Neural progenitor cell (in vitro differentiated cells): ENCODE measurements at regions not wholly inside any gene's neighbourhood (a gene's known extent, or its start where the extent isn't known, plus 50 kb on each side); places are given as distances from the start of the nearest gene placed in this dataset.
A peak's percentile ranks its signal among the peaks of the same experiment; 100 is the strongest.

Experiments used
- DNase-seq: peaks from one replicate; pipeline ENCODE4 v3.0.0-alpha.2; 2016; ENCODE audit warnings: low spot score
- H2AFZ ChIP-seq: fragments of 200-600 bp; sonication (generic); replicated peaks from 2 replicates; pipeline ENCODE4 v1.6.1; 2016; ENCODE audit warnings: antibody characterized with exemption
- H3F3A ChIP-seq: fragments of 200-600 bp; sonication (generic); 2 replicates; pipeline ENCODE4 v1.6.1; 2016; ENCODE audit warnings: antibody characterized with exemption, low read depth
- H3K27ac ChIP-seq: fragments of 200-600 bp; sonication (generic); 2 replicates; pipeline ENCODE4 v1.5.1; 2016; ENCODE audit warnings: mild to moderate bottlenecking
- H3K27me3 ChIP-seq: fragments of 200-600 bp; sonication (generic); 2 replicates; pipeline ENCODE4 v1.6.1; 2016; ENCODE audit warnings: mild to moderate bottlenecking, moderate library complexity
- H3K36me3 ChIP-seq: fragments of 200-600 bp; sonication (generic); 2 replicates; pipeline ENCODE4 v1.5.1; 2016
- H3K4me1 ChIP-seq: fragments of 200-600 bp; sonication (generic); 2 replicates; pipeline ENCODE4 v1.6.1; 2016; ENCODE audit warnings: mixed run types
- H3K4me2 ChIP-seq: fragments of 200-600 bp; sonication (generic); 2 replicates; pipeline ENCODE4 v1.6.1; 2016
- H3K4me3 ChIP-seq: fragments of 200-600 bp; sonication (generic); 2 replicates; pipeline ENCODE4 v1.5.1; 2016
- H3K79me2 ChIP-seq: fragments of 200-600 bp; sonication (generic); 2 replicates; pipeline ENCODE4 v1.6.1; 2016; ENCODE audit warnings: low read depth
- H3K9ac ChIP-seq: fragments of 200-600 bp; sonication (generic); 2 replicates; pipeline ENCODE4 v1.6.1; 2016
- H3K9me3 ChIP-seq: fragments of 200-600 bp; sonication (generic); 2 replicates; pipeline ENCODE4 v1.5.1; 2016; ENCODE audit warnings: low read depth
- H4K20me1 ChIP-seq: fragments of 200-600 bp; sonication (generic); 2 replicates; pipeline ENCODE4 v1.6.1; 2016; ENCODE audit warnings: low read depth
- H3K27ac Mint-ChIP-seq: 3 replicates; pipeline ENCODE4 v1.8.0; 2021; ENCODE audit warnings: mixed read lengths
- H3K27me3 Mint-ChIP-seq: 2 replicates; pipeline ENCODE4 v1.8.0; 2022; ENCODE audit warnings: low read depth, mild to moderate bottlenecking, inconsistent platforms, moderate library complexity, mixed read lengths; ENCODE audit not compliant: insufficient read depth
- H3K36me3 Mint-ChIP-seq: 3 replicates; pipeline ENCODE4 v1.8.0; 2021; ENCODE audit warnings: mixed read lengths
- H3K4me1 Mint-ChIP-seq: 3 replicates; pipeline ENCODE4 v1.8.0; 2021; ENCODE audit warnings: mixed read lengths
- H3K4me3 Mint-ChIP-seq: 3 replicates; pipeline ENCODE4 v1.8.0; 2021; ENCODE audit warnings: mild to moderate bottlenecking, moderate library complexity, mixed read lengths
- H3K9me3 Mint-ChIP-seq: 3 replicates; pipeline ENCODE4 v1.8.0; 2020; ENCODE audit warnings: mixed read lengths
- CTCF ChIP-seq: fragments of 200-600 bp; sonication (generic); IDR thresholded peaks from 2 replicates; pipeline ENCODE4 v1.5.1; 2017; ENCODE audit warnings: antibody characterized with exemption, mild to moderate bottlenecking
- EZH2 ChIP-seq: fragments of 200-600 bp; sonication (generic); IDR thresholded peaks from 2 replicates; pipeline ENCODE4 v1.6.1; 2017; ENCODE audit warnings: antibody characterized with exemption, mild to moderate bottlenecking, moderate library complexity
- EZH2phosphoT487 ChIP-seq: fragments of 200-600 bp; sonication (generic); IDR thresholded peaks from 2 replicates; pipeline ENCODE4 v1.6.1; 2017; ENCODE audit warnings: antibody characterized with exemption

- Mint-ChIP-seq H3K9me3 (peaks cover 3% of the 10 kb centered on the region), H3K4me1 (peaks cover 16% of the 10 kb centered on the region), H3K27ac (no peak overlapping the region), H3K36me3 (no peaks in the 10 kb centered on the region), H3K27me3 (no peaks in the 10 kb centered on the region), H3K4me3 (no peak overlapping the region)
- Histone ChIP-seq H2AFZ (no peak overlapping the region), H3K4me1 (no peaks in the 10 kb centered on the region), H3K27me3 (no peaks in the 10 kb centered on the region), H3K4me3 (no peak overlapping the region), H3K79me2 (no peaks in the 10 kb centered on the region), H3F3A (no peaks in the 10 kb centered on the region), H3K9ac (no peak overlapping the region), H3K9me3 (no peaks in the 10 kb centered on the region), H4K20me1 (no peaks in the 10 kb centered on the region), H3K27ac (no peak overlapping the region), H3K4me2 (no peak overlapping the region), H3K36me3 (no peaks in the 10 kb centered on the region)
- DNase-seq = peak; percentile 13
- TF ChIP-seq EZH2 = no peak
- TF ChIP-seq EZH2phosphoT487 = no peak
- TF ChIP-seq CTCF = no peak
These were observed 749.3 kb upstream of the CADM2 start for GRCh38 chr3:84209474-84209873.

- Histone ChIP-seq H3K9ac (no peak overlapping the region), H3K27me3 (no peaks in the 10 kb centered on the region), H3K79me2 (no peaks in the 10 kb centered on the region), H3K4me2 (no peak overlapping the region), H2AFZ (no peak overlapping the region), H3K4me1 (no peaks in the 10 kb centered on the region), H3K27ac (no peak overlapping the region), H3K4me3 (no peak overlapping the region), H3F3A (no peaks in the 10 kb centered on the region), H3K36me3 (peaks cover 13% of the 10 kb centered on the region), H4K20me1 (no peaks in the 10 kb centered on the region), H3K9me3 (peaks cover 16% of the 10 kb centered on the region)
- no peak for TF ChIP-seq EZH2
- TF ChIP-seq EZH2phosphoT487 = no peak
- TF ChIP-seq CTCF = no peak
- Mint-ChIP-seq H3K27ac (no peak overlapping the region), H3K36me3 (no peaks in the 10 kb centered on the region), H3K9me3 (peaks cover 33% of the 10 kb centered on the region), H3K27me3 (no peaks in the 10 kb centered on the region), H3K4me3 (no peak overlapping the region), H3K4me1 (no peaks in the 10 kb centered on the region)
- no peak for DNase-seq
These were observed 735.3 kb upstream of the CADM2 start for GRCh38 chr3:84223512-84223911.

GRCh38 chr3:84224262-84224661, 734.5 kb upstream of the CADM2 start:
- Histone ChIP-seq H4K20me1 (no peaks in the 10 kb centered on the region), H2AFZ (no peak overlapping the region), H3F3A (no peaks in the 10 kb centered on the region), H3K9ac (no peak overlapping the region), H3K27me3 (no peaks in the 10 kb centered on the region), H3K4me2 (no peak overlapping the region), H3K27ac (no peak overlapping the region), H3K79me2 (no peaks in the 10 kb centered on the region), H3K4me1 (no peaks in the 10 kb centered on the region), H3K36me3 (peaks cover 13% of the 10 kb centered on the region), H3K4me3 (no peak overlapping the region), H3K9me3 (peaks cover 16% of the 10 kb centered on the region)
- H3K27me3 Mint-ChIP-seq = no peaks in the 10 kb centered on the region
- H3K36me3 Mint-ChIP-seq = no peaks in the 10 kb centered on the region
- no peak overlapping the region for H3K4me3 Mint-ChIP-seq
- peaks cover 33% of the 10 kb centered on the region for H3K9me3 Mint-ChIP-seq
- H3K4me1 Mint-ChIP-seq = no peaks in the 10 kb centered on the region
- DNase-seq = no peak
- TF ChIP-seq CTCF = no peak
- no peak for TF ChIP-seq EZH2phosphoT487
- TF ChIP-seq EZH2 = no peak
- no peak overlapping the region for H3K27ac Mint-ChIP-seq
